ENCODE measurements at regions not wholly inside any gene's neighbourhood (a gene's known extent, or its start where the extent isn't known, plus 50 kb on each side); places are given as distances from the start of the nearest gene placed in this dataset.

GRCh38 chr16:79863128-79864031 lies 262.8 kb upstream of the MAF start:
- no peak for TF ChIP-seq ZNF263 (CRISPR knock-in tag; IDR thresholded peaks at IDR 0.05; ENCODE audit: low read depth)
- TF ChIP-seq CTCF (IDR thresholded peaks at IDR 0.05) = no peak
- TF ChIP-seq USF2 (CRISPR knock-in tag; IDR thresholded peaks at IDR 0.05) = no peak
- no peak for TF ChIP-seq ATF3 (CRISPR knock-in tag; conservative IDR thresholded peaks at IDR 0.05)
- no peak for TF ChIP-seq RELA (CRISPR knock-in tag; IDR thresholded peaks at IDR 0.05; ENCODE audit: borderline replicate concordance)
- TF ChIP-seq JUN (CRISPR knock-in tag; IDR thresholded peaks at IDR 0.05) = no peak
- no peak for TF ChIP-seq ZNF219 (CRISPR knock-in tag; IDR thresholded peaks at IDR 0.05; ENCODE audit: borderline replicate concordance)
- TF ChIP-seq ZNF317 (CRISPR knock-in tag; IDR thresholded peaks at IDR 0.05; ENCODE audit: borderline replicate concordance, low read depth) = no peak
- no peak for TF ChIP-seq SP1 (CRISPR knock-in tag; conservative IDR thresholded peaks at IDR 0.05)
- no peak for TF ChIP-seq FOXJ3 (CRISPR knock-in tag; IDR thresholded peaks at IDR 0.05; ENCODE audit: borderline replicate concordance)
- TF ChIP-seq PRDM15 (CRISPR knock-in tag; IDR thresholded peaks at IDR 0.05) = no peak

Data from WTC11 (cell line).